GM18505 (cell line): ENCODE measurements at regions not wholly inside any gene's neighbourhood (a gene's known extent, or its start where the extent isn't known, plus 50 kb on each side); places are given as distances from the start of the nearest gene placed in this dataset.
A peak's percentile ranks its signal among the peaks of the same experiment; 100 is the strongest.

ENCODE experiments used
- ATAC-seq: cut with Tn5 transposase; IDR thresholded peaks from one replicate; pipeline ENCODE4 v1.9.1; 2021; ENCODE audit not compliant: unreplicated experiment
- POLR2A ChIP-seq: IDR thresholded peaks from 4 replicates; pipeline ENCODE4 v1.6.1; 2011; ENCODE audit warnings: borderline replicate concordance; ENCODE audit not compliant: insufficient read depth, insufficient read length; ENCODE audit errors: extremely low read depth

DNA sequence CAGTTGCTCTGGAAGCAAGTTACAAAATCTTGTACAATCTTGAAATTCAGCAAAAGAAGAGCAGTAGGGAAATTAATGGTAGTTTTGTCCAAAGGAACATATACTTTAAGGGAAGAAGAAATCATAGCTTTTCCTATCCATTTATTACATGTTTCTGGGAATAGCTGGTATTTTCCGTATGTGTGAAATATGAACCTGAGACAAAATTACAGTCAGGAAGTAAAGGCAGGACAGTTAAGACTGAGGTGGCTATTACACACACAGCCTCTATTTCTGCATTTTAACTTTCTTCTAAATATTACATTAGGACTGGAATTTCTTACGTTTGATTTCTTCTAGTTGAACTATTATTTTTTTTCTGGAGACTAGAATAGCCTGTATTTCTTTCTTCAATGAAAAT, 1197.3 kb downstream of the SORCS3 start:
- TF ChIP-seq POLR2A, result no peak

DNA sequence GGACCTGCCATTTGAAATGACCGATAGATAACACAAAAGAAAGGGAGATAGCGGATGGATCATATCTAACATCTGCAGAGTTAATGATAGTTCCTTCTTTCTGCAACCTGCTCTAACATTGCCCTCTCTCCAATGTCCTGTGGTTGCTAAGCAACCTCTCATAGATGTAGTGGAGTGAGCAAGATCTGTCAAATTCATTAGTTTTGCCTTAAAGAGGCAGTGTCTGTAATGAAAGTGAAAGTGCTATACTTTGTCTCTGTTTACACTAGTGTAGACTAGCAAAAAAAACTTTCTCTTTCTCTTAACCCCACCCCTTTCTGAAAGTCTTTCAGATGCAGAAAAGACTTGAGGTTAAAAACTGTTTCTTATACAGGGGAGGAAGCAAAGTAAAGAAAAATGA, 1196.9 kb downstream of the SORCS3 start:
- no peak for TF ChIP-seq POLR2A
- peak; percentile 93 for ATAC-seq

More for the DNA sequence above, 1197.3 kb downstream of the SORCS3 start:
- no peak for ATAC-seq

DNA sequence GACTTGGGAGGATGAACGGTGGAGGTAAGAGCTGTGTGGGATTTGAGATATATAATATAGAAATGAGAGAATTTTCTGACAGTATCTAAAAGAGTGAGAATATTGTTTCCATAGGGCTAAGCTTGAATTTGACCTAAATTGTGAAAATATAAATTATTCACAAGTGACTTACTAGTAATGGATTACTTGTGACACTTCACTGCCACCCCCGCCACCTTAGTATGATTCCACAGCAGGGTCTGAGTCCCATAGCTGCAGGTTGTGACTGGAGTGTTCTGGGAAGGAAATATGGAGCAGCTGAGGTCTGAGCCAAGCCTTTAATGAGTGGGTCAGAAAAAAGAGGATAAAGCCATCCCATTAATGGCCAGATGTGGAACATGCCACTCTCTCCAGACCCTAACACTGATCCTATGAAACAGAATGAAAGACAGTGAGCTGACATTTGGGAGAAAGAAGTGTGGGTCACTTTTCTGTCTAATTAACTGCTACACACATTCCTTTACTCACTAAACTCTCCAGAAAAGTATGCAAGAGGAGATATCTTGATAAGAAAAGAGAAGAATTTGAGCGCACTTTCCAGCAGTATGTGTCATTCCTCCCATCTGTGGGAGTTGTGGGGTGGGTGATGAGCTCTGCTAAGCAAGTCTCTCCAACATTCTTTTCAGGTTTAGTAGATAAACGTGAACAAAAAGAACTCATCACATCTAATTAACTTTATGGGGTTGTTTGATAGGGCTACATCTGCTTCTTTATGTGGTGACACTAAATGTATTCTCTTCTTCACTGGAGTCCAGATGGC, 1193.4 kb downstream of the SORCS3 start:
- TF ChIP-seq POLR2A, result no peak
- no peak for ATAC-seq

GRCh38 chr10:105827133-105827532, 1186.0 kb downstream of the SORCS3 start:
- ATAC-seq, result no peak

GRCh38 chr10:105807935-105808587, 1167.0 kb downstream of the SORCS3 start:
- no peak for ATAC-seq
- no peak for TF ChIP-seq POLR2A

More at GRCh38 chr10:105827133-105827532, 1186.0 kb downstream of the SORCS3 start:
- no peak for TF ChIP-seq POLR2A

DNA sequence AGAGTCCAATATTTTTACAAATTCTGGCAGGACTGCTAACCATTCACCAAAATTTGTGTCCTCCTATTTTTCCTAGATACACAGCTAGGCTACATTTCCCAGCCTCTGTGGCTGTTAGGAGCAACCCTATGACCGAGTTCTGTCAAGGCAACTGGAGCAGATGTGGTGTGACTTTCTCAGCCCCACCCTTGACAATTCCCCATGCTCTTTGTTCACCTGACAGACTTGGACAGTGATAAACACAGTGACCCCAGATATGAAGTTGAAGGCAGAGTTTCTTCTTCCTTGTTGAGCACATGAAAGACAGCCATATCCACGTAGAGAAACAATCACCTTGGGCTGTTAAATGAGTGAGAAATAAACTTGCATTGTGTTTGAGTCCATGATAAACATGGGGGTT, 1162.1 kb downstream of the SORCS3 start:
- no peak for TF ChIP-seq POLR2A
- no peak for ATAC-seq

DNA sequence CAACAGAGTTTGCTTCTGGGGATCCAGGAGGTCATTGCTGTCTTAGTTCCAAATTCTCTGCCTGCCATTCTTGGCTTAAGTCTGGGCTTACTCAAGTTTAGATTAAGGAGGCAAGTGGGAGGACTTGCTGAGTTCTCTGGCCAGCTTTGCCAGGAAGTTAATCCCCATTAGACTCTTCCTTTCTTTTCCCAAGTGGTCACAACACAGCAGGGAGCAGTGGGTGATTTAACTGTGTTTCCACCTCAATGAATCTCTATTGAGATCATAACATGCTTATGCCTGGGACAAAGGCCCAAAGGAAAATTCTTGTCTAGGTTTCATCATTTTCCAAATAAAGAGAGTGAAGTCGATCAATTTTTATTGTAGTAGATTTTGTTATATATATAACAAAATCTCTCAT, 1159.6 kb downstream of the SORCS3 start:
- ATAC-seq, result no peak
- TF ChIP-seq POLR2A, result no peak

DNA sequence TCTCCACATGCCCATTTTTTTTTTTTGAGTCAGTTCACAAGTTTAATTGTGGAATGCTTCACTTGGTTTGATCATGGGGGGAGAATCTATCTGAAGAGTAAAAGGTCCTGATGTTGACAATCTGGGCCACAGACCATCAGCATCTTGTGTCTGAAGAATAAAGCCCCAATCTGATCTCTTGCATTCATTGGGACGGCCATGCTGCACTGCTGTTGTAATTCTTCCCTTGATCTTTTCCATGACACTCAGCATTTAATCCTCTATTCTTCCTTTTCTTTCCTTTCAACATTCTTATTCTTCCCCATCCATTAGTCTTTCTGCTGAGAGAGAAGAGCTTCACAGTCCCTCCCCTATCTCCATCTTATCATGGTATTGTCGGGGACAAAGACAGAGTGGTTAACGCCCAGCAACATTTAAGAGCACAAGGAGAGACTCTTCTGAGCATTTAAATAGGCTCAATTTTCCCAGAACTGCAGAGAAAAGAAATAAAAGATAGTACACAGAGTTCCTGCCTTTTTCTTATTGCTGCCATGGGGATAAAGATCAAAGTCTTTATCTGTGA, 1157.3 kb downstream of the SORCS3 start:
- no peak for ATAC-seq
- TF ChIP-seq POLR2A, result no peak

- TF ChIP-seq POLR2A, result no peak
- peak; percentile 56 for ATAC-seq
Observed at GRCh38 chr10:105797234-105797890, 1156.3 kb downstream of the SORCS3 start.

DNA sequence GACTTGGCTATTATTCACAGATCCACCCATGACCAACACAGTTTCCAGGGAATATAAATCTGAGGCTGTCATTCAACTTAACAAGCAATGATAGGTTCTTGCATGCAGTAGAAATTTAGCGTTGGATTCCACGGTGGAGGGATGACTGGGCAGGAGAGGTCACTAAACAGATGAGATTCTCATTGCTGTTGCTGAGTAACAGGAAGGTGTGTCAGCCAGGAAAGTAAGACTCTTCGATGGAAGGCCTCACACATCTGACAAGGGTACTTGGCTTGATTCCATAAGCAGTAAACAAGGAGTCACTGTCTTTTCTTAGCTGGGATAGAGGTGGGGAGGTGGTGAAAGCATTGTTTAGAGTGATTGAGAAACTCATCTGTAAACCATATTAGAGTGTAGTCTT, 1152.0 kb downstream of the SORCS3 start:
- no peak for TF ChIP-seq POLR2A
- no peak for ATAC-seq

DNA sequence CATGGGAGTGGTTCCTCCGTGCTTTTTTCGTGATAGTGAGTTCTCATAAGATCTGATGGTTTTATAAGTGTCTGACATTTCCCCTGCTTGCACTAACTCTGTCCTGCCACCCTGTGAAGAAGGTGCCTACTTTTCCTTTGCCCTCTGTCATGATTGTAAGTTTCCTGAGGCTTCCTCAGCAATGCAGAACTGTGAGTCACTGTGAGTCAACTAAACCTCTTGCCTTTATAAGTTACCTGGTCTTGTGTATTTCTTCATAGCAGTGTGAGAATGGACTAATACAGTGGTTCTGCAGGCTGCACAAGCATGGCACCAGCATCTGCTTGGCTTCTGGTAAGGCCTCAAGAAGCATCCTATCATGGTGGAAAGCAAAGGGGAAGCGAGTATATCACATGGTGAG, 1144.6 kb downstream of the SORCS3 start:
- TF ChIP-seq POLR2A, result no peak
- no peak for ATAC-seq

- ATAC-seq, result no peak
- TF ChIP-seq POLR2A, result no peak
Observed at GRCh38 chr10:105783936-105784483, 1142.9 kb downstream of the SORCS3 start.

DNA sequence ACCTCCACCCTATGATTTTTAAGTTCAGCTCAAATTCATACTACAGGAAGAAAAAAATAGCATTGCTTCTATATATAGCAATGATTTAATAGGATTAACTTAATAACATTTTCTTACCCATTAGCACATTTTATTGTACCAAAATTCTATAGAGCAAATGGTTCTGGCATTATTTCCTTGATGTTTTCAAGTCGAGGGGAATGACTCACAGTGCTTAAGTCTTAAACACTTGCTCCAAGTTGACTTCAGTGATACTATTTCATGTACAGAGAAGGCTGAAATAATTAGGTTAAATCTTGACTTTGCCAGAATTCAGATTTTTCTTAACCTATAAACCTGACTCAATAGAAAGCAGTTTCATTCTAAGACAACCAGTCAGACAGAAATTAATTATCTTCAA, 1133.8 kb downstream of the SORCS3 start:
- TF ChIP-seq POLR2A, result no peak
- no peak for ATAC-seq
